ENCODE measurements at regions not wholly inside any gene's neighbourhood (a gene's known extent, or its start where the extent isn't known, plus 50 kb on each side); places are given as distances from the start of the nearest gene placed in this dataset.
"Not testable (repeated sequence)": the region's sequence is repeated elsewhere in the genome, so short reads cannot be mapped to it uniquely, and the experiment has no call there.

GRCh38 chr1:233722212-233722979 is 108.5 kb downstream of the KCNK1 start:
- DNase-seq (ENCODE audit: low read depth, low spot score): no peak

GRCh38 chr1:233723387-233723786 is 109.5 kb downstream of the KCNK1 start:
- DNase-seq (ENCODE audit: low read depth, low spot score): no peak

- DNase-seq (ENCODE audit: low read depth, low spot score): not testable (repeated sequence)
Observed at GRCh38 chr1:233724131-233724631, 110.3 kb downstream of the KCNK1 start.

GRCh38 chr1:233725423-233725822 is 111.5 kb downstream of the KCNK1 start:
- DNase-seq (ENCODE audit: low read depth, low spot score): no peak

- no peak for DNase-seq (ENCODE audit: low read depth, low spot score)
Observed at GRCh38 chr1:233728721-233729120, 114.8 kb downstream of the KCNK1 start.

- no peak for DNase-seq (ENCODE audit: low read depth, low spot score)
Observed at GRCh38 chr1:233730380-233730779, 116.5 kb downstream of the KCNK1 start.

- no peak for DNase-seq (ENCODE audit: low read depth, low spot score)
Observed at GRCh38 chr1:233730809-233731208, 116.9 kb downstream of the KCNK1 start.

GRCh38 chr1:233732206-233732605 is 118.3 kb downstream of the KCNK1 start:
- no peak for DNase-seq (ENCODE audit: low read depth, low spot score)

- DNase-seq (ENCODE audit: low read depth, low spot score): no peak
Observed at GRCh38 chr1:233734456-233734855, 120.5 kb downstream of the KCNK1 start.

- no peak for DNase-seq (ENCODE audit: low read depth, low spot score)
Observed at GRCh38 chr1:233735331-233735730, 121.4 kb downstream of the KCNK1 start.

- DNase-seq (ENCODE audit: low read depth, low spot score): no peak
Observed at GRCh38 chr1:233735847-233736246, 121.9 kb downstream of the KCNK1 start.

GRCh38 chr1:233737341-233737740 is 123.4 kb downstream of the KCNK1 start:
- no peak for DNase-seq (ENCODE audit: low read depth, low spot score)

- no peak for DNase-seq (ENCODE audit: low read depth, low spot score)
Observed at GRCh38 chr1:233738396-233738795, 124.5 kb downstream of the KCNK1 start.

GRCh38 chr1:233738850-233739249 is 124.9 kb downstream of the KCNK1 start:
- no peak for DNase-seq (ENCODE audit: low read depth, low spot score)

- no peak for DNase-seq (ENCODE audit: low read depth, low spot score)
Observed at GRCh38 chr1:233744779-233745513, 131.0 kb downstream of the KCNK1 start.

- no peak for DNase-seq (ENCODE audit: low read depth, low spot score)
Observed at GRCh38 chr1:233750139-233750538, 136.2 kb downstream of the KCNK1 start.

- no peak for DNase-seq (ENCODE audit: low read depth, low spot score)
Observed at GRCh38 chr1:233759665-233760064, 144.8 kb upstream of the SLC35F3 start.

GRCh38 chr1:233764304-233764703 is 140.2 kb upstream of the SLC35F3 start:
- DNase-seq (ENCODE audit: low read depth, low spot score): not testable (repeated sequence)

- DNase-seq (ENCODE audit: low read depth, low spot score): no peak
Observed at GRCh38 chr1:233777566-233777965, 126.9 kb upstream of the SLC35F3 start.

- DNase-seq (ENCODE audit: low read depth, low spot score): no peak
Observed at GRCh38 chr1:233780049-233780448, 124.4 kb upstream of the SLC35F3 start.

- no peak for DNase-seq (ENCODE audit: low read depth, low spot score)
Observed at GRCh38 chr1:233782937-233783586, 121.4 kb upstream of the SLC35F3 start.

GRCh38 chr1:233787599-233787998 is 116.9 kb upstream of the SLC35F3 start:
- no peak for DNase-seq (ENCODE audit: low read depth, low spot score)
